Neural progenitor cell (in vitro differentiated cells): ENCODE measurements at regions not wholly inside any gene's neighbourhood (a gene's known extent, or its start where the extent isn't known, plus 50 kb on each side); places are given as distances from the start of the nearest gene placed in this dataset.

Source experiments
- DNase-seq: peaks from one replicate; pipeline ENCODE4 v3.0.0-alpha.2; 2016; ENCODE audit warnings: low spot score
- H2AFZ ChIP-seq: fragments of 200-600 bp; sonication (generic); replicated peaks from 2 replicates; pipeline ENCODE4 v1.6.1; 2016; ENCODE audit warnings: antibody characterized with exemption
- H3F3A ChIP-seq: fragments of 200-600 bp; sonication (generic); 2 replicates; pipeline ENCODE4 v1.6.1; 2016; ENCODE audit warnings: antibody characterized with exemption, low read depth
- H3K27ac ChIP-seq: fragments of 200-600 bp; sonication (generic); 2 replicates; pipeline ENCODE4 v1.5.1; 2016; ENCODE audit warnings: mild to moderate bottlenecking
- H3K27me3 ChIP-seq: fragments of 200-600 bp; sonication (generic); 2 replicates; pipeline ENCODE4 v1.6.1; 2016; ENCODE audit warnings: mild to moderate bottlenecking, moderate library complexity
- H3K36me3 ChIP-seq: fragments of 200-600 bp; sonication (generic); 2 replicates; pipeline ENCODE4 v1.5.1; 2016
- H3K4me1 ChIP-seq: fragments of 200-600 bp; sonication (generic); 2 replicates; pipeline ENCODE4 v1.6.1; 2016; ENCODE audit warnings: mixed run types
- H3K4me2 ChIP-seq: fragments of 200-600 bp; sonication (generic); 2 replicates; pipeline ENCODE4 v1.6.1; 2016
- H3K4me3 ChIP-seq: fragments of 200-600 bp; sonication (generic); 2 replicates; pipeline ENCODE4 v1.5.1; 2016
- H3K79me2 ChIP-seq: fragments of 200-600 bp; sonication (generic); 2 replicates; pipeline ENCODE4 v1.6.1; 2016; ENCODE audit warnings: low read depth
- H3K9ac ChIP-seq: fragments of 200-600 bp; sonication (generic); 2 replicates; pipeline ENCODE4 v1.6.1; 2016
- H3K9me3 ChIP-seq: fragments of 200-600 bp; sonication (generic); 2 replicates; pipeline ENCODE4 v1.5.1; 2016; ENCODE audit warnings: low read depth
- H4K20me1 ChIP-seq: fragments of 200-600 bp; sonication (generic); 2 replicates; pipeline ENCODE4 v1.6.1; 2016; ENCODE audit warnings: low read depth
- H3K27ac Mint-ChIP-seq: 3 replicates; pipeline ENCODE4 v1.8.0; 2021; ENCODE audit warnings: mixed read lengths
- H3K27me3 Mint-ChIP-seq: 2 replicates; pipeline ENCODE4 v1.8.0; 2022; ENCODE audit warnings: low read depth, mild to moderate bottlenecking, inconsistent platforms, moderate library complexity, mixed read lengths; ENCODE audit not compliant: insufficient read depth
- H3K36me3 Mint-ChIP-seq: 3 replicates; pipeline ENCODE4 v1.8.0; 2021; ENCODE audit warnings: mixed read lengths
- H3K4me1 Mint-ChIP-seq: 3 replicates; pipeline ENCODE4 v1.8.0; 2021; ENCODE audit warnings: mixed read lengths
- H3K4me3 Mint-ChIP-seq: 3 replicates; pipeline ENCODE4 v1.8.0; 2021; ENCODE audit warnings: mild to moderate bottlenecking, moderate library complexity, mixed read lengths
- H3K9me3 Mint-ChIP-seq: 3 replicates; pipeline ENCODE4 v1.8.0; 2020; ENCODE audit warnings: mixed read lengths
- EZH2 ChIP-seq: fragments of 200-600 bp; sonication (generic); IDR thresholded peaks from 2 replicates; pipeline ENCODE4 v1.6.1; 2017; ENCODE audit warnings: antibody characterized with exemption, mild to moderate bottlenecking, moderate library complexity
- EZH2phosphoT487 ChIP-seq: fragments of 200-600 bp; sonication (generic); IDR thresholded peaks from 2 replicates; pipeline ENCODE4 v1.6.1; 2017; ENCODE audit warnings: antibody characterized with exemption
- TF ChIP-seq, protein P1 (sequence below): fragments of 200-600 bp; sonication (generic); IDR thresholded peaks from 2 replicates; pipeline ENCODE4 v1.5.1; 2017; ENCODE audit warnings: antibody characterized with exemption, mild to moderate bottlenecking

DNA sequence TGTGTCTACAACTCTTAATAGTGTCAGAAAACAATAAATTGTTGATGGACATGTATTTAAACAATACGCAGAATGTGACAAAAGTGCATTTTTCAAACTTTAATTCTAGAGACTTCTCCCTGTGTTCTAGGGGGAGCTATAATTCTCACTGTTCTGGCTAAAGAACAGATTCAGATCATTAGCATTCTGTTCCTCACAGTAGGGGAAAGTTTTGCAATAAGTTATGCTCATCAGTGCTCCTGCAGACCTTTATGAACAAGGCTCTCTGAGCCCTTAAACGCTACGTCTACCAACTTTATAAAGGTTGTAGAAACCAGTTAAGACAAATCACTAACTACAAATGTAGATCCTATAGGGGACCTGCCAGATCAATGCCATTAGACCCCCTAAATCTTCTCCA lies 444.2 kb downstream of the SQOR start:
- Histone ChIP-seq H3F3A (peaks cover 11% of the 10 kb centered on the region), H3K4me1 (peaks cover 21% of the 10 kb centered on the region), H3K4me3 (no peak overlapping the region), H3K27ac (no peak overlapping the region), H3K4me2 (no peak overlapping the region), H3K36me3 (no peaks in the 10 kb centered on the region), H3K9me3 (no peaks in the 10 kb centered on the region), H2AFZ (no peak overlapping the region), H3K79me2 (no peaks in the 10 kb centered on the region), H4K20me1 (no peaks in the 10 kb centered on the region), H3K27me3 (no peaks in the 10 kb centered on the region), H3K9ac (no peak overlapping the region)
- Mint-ChIP-seq H3K4me1 (peaks cover 64% of the 10 kb centered on the region), H3K27me3 (peaks cover 6% of the 10 kb centered on the region), H3K27ac (no peak overlapping the region), H3K4me3 (no peak overlapping the region), H3K36me3 (no peaks in the 10 kb centered on the region), H3K9me3 (no peaks in the 10 kb centered on the region)
- TF ChIP-seq, protein P1, sequence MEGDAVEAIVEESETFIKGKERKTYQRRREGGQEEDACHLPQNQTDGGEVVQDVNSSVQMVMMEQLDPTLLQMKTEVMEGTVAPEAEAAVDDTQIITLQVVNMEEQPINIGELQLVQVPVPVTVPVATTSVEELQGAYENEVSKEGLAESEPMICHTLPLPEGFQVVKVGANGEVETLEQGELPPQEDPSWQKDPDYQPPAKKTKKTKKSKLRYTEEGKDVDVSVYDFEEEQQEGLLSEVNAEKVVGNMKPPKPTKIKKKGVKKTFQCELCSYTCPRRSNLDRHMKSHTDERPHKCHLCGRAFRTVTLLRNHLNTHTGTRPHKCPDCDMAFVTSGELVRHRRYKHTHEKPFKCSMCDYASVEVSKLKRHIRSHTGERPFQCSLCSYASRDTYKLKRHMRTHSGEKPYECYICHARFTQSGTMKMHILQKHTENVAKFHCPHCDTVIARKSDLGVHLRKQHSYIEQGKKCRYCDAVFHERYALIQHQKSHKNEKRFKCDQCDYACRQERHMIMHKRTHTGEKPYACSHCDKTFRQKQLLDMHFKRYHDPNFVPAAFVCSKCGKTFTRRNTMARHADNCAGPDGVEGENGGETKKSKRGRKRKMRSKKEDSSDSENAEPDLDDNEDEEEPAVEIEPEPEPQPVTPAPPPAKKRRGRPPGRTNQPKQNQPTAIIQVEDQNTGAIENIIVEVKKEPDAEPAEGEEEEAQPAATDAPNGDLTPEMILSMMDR: no peak
- no peak for TF ChIP-seq EZH2phosphoT487
- TF ChIP-seq EZH2: no peak
- no peak for DNase-seq

DNA sequence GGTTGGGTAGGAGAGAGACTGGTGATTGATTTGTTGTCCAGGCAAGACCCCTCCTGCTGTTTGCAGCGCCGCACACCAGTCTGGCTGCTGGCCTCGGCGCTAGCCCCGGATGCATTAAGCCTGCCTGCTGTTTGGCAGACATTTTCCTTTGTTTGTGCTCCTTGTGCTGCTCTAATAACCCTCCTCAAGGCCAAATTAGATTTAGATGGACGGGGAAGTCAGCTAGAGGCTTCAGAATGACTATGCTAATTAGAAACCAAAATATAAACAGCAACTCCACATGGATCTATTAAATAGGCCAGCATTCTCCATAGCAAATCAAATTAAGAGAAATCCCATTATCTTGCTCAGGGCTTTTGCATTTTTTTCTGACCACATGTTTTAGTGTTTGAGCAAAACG lies 445.2 kb downstream of the SQOR start:
- H3K9me3 ChIP-seq: no peaks in the 10 kb centered on the region
- TF ChIP-seq, protein P1: no peak
- TF ChIP-seq EZH2: no peak
- no peak for TF ChIP-seq EZH2phosphoT487
- H2AFZ ChIP-seq: no peak overlapping the region
- H3K36me3 ChIP-seq: no peaks in the 10 kb centered on the region
- H4K20me1 ChIP-seq: no peaks in the 10 kb centered on the region
- H3K27ac ChIP-seq: no peak overlapping the region
- Mint-ChIP-seq H3K4me3 (peak overlapping the region; percentile 9), H3K4me1 (peaks cover 62% of the 10 kb centered on the region), H3K27ac (peak overlapping the region; percentile 95), H3K27me3 (peaks cover 6% of the 10 kb centered on the region), H3K9me3 (no peaks in the 10 kb centered on the region), H3K36me3 (no peaks in the 10 kb centered on the region)
- peak; percentile 83 for DNase-seq
- H3K79me2 ChIP-seq: no peaks in the 10 kb centered on the region
- H3F3A ChIP-seq: peaks cover 11% of the 10 kb centered on the region
- H3K27me3 ChIP-seq: no peaks in the 10 kb centered on the region
- peaks cover 21% of the 10 kb centered on the region for H3K4me1 ChIP-seq
- no peak overlapping the region for H3K9ac ChIP-seq
- H3K4me3 ChIP-seq: no peak overlapping the region
- H3K4me2 ChIP-seq: peak overlapping the region; percentile 45

DNA sequence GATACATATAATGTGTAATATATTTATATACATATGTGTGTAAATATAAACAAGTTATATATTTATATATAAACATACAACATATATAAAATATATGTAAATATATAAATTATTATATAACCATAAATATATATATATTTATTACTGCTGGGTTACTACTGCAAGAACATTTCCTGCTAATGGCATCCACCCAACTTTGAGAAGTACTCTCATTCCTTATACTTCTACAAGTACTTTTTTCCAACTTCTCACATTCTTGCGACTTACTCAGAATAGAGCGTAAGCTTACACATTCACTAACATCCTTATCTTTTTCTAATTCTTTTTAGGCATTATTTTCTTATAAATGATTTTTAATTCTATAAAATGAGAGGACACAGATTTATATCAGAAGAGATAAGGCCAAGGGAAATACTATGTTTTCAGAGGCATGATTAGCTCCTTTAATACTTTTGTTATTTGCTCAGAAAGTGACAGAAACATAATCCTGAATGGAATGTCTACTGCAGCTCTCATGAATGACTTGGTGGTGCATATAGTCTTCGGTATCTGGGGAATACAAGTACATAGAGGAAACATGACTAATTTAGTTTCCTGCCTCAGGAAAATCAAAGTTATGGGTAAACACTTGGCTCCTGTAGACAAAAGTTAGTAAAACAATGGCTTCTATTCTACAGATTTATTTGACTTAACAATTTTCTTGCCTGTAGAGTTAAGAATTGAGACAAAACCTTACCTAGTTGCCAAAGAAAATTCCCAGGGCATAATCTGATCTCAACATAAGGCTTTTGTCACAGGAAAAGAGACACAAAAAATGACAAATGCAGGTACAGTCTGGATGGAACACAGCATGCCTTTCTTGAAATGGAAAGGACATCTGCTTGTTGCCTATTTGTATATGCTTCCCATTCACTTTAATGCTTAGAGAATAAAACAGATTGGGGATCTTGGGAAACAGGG lies 453.9 kb downstream of the SQOR start:
- H3K4me3 ChIP-seq: no peak overlapping the region
- peaks cover 30% of the 10 kb centered on the region for H3K4me1 Mint-ChIP-seq
- H2AFZ ChIP-seq: no peak overlapping the region

More for the DNA sequence above, 453.9 kb downstream of the SQOR start:
- Histone ChIP-seq H3K9me3 (no peaks in the 10 kb centered on the region), H3K4me2 (no peak overlapping the region), H3K27ac (no peak overlapping the region), H3K36me3 (no peaks in the 10 kb centered on the region), H4K20me1 (no peaks in the 10 kb centered on the region), H3F3A (no peaks in the 10 kb centered on the region), H3K27me3 (no peaks in the 10 kb centered on the region), H3K4me1 (peaks cover 11% of the 10 kb centered on the region), H3K9ac (no peak overlapping the region), H3K79me2 (no peaks in the 10 kb centered on the region)
- TF ChIP-seq, protein P1: no peak
- TF ChIP-seq EZH2: no peak
- TF ChIP-seq EZH2phosphoT487: no peak
- no peak for DNase-seq
- Mint-ChIP-seq H3K4me3 (no peak overlapping the region), H3K36me3 (no peaks in the 10 kb centered on the region), H3K9me3 (peaks cover 16% of the 10 kb centered on the region), H3K27ac (peak overlapping the region; percentile 64), H3K27me3 (peaks cover 3% of the 10 kb centered on the region)
